Testis (tissue), 2 donors: ENCODE measurements at regions not wholly inside any gene's neighbourhood (a gene's known extent, or its start where the extent isn't known, plus 50 kb on each side); places are given as distances from the start of the nearest gene placed in this dataset.
A peak's percentile ranks its signal among the peaks of the same experiment; 100 is the strongest.

Source experiments
- DNase-seq: peaks from one replicate; pipeline ENCODE4 v3.0.0-alpha.2; 2019
- H3K27ac ChIP-seq, 2 donors: fragments of 200-600 bp; sonication (generic); one replicate each; pipeline ENCODE4 v1.5.1; 2019
- H3K27me3 ChIP-seq: fragments of 200-600 bp; sonication (generic); one replicate; pipeline ENCODE4 v1.5.1; 2019
- H3K36me3 ChIP-seq: fragments of 200-600 bp; sonication (generic); one replicate; pipeline ENCODE4 v1.5.1; 2017; ENCODE audit warnings: low read depth; ENCODE audit errors: missing control alignments
- H3K4me1 ChIP-seq: fragments of 200-600 bp; sonication (generic); one replicate; pipeline ENCODE4 v1.5.1; 2019
- H3K4me3 ChIP-seq, 2 donors: fragments of 200-600 bp; sonication (generic); one replicate each; pipeline ENCODE4 v1.5.1; 2017 to 2019
- H3K9me3 ChIP-seq: fragments of 200-600 bp; sonication (generic); one replicate; pipeline ENCODE4 v1.5.1; 2017
- POLR2A ChIP-seq: fragments of 450-650 bp; IDR thresholded peaks from one replicate; pipeline ENCODE4 v1.6.1; 2017; ENCODE audit warnings: antibody characterized with exemption, mild to moderate bottlenecking, moderate library complexity
- WGBS, 2 donors: methylation state at CpG; one replicate each; pipeline ENCODE4 v1.1.5; 2018; 5-methylcytosine and 5-hydroxymethylcytosine counted together
- intact Hi-C: fragments of 100-400 bp; cut with DNase I; formaldehyde crosslinking; loops from one replicate; pipeline ENCODE4 v1.15.1; 2023; ENCODE audit warnings: low total_unique reads
- TF ChIP-seq, protein P1 (sequence below), 3 experiments: fragments of 450-650 bp in 2 of 3; fragments of 200-600 bp in 1 of 3; sonication (generic) in 1 of 3; IDR thresholded peaks; one replicate each; pipeline ENCODE4 v1.5.1; 2016 to 2019; ENCODE audit warnings: antibody characterized with exemption in 3 of 3, mild to moderate bottlenecking in 2 of 3, moderate library complexity in 1 of 3

- Histone ChIP-seq H3K27ac (no peak overlapping the region), H3K9me3 (no peaks in the 10 kb centered on the region), H3K4me3 (no peak overlapping the region), H3K27me3 (no peaks in the 10 kb centered on the region), H3K4me1 (no peaks in the 10 kb centered on the region), H3K36me3 (no peaks in the 10 kb centered on the region)
- no peak for TF ChIP-seq POLR2A
- TF ChIP-seq, protein P1, sequence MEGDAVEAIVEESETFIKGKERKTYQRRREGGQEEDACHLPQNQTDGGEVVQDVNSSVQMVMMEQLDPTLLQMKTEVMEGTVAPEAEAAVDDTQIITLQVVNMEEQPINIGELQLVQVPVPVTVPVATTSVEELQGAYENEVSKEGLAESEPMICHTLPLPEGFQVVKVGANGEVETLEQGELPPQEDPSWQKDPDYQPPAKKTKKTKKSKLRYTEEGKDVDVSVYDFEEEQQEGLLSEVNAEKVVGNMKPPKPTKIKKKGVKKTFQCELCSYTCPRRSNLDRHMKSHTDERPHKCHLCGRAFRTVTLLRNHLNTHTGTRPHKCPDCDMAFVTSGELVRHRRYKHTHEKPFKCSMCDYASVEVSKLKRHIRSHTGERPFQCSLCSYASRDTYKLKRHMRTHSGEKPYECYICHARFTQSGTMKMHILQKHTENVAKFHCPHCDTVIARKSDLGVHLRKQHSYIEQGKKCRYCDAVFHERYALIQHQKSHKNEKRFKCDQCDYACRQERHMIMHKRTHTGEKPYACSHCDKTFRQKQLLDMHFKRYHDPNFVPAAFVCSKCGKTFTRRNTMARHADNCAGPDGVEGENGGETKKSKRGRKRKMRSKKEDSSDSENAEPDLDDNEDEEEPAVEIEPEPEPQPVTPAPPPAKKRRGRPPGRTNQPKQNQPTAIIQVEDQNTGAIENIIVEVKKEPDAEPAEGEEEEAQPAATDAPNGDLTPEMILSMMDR (IDR thresholded peaks at IDR 0.05): no peak
- 93 to 100% methylated on average over 1 of the region's 1 CpG for WGBS, 2 donors
- intact Hi-C loops: no loop called here
- DNase-seq: no peak
Measured at GRCh38 chr12:127516467-127516866, 750.5 kb upstream of the TMEM132C start.

DNA sequence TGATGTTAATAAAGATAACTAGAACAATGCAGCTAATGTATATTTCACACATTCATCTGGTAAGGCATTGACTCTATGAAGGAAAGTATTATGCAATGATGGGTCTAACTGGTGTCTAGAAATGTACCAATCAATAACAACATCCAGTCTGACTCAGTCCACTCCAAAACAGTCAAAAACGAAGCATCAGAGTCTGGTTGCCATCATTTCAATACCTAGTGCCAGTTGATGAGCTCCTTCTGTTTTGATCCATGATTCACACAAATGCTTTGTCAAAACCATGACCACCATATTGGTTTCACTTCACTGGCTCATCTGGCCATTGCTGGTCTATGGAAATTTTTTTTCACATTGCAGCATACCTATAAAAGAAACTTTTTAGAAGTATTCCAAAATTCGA is 747.2 kb upstream of the TMEM132C start:
- no peak overlapping the region for H3K27ac ChIP-seq
- TF ChIP-seq, protein P1 (IDR thresholded peaks at IDR 0.05): no peak
- TF ChIP-seq POLR2A: no peak
- H3K36me3 ChIP-seq: no peaks in the 10 kb centered on the region
- H3K4me1 ChIP-seq: no peaks in the 10 kb centered on the region
- no peaks in the 10 kb centered on the region for H3K9me3 ChIP-seq
- 72 to 85% methylated on average over 2 of the region's 2 CpGs for WGBS, 2 donors
- intact Hi-C loops: no loop called here
- no peaks in the 10 kb centered on the region for H3K27me3 ChIP-seq
- no peak for DNase-seq
- H3K4me3 ChIP-seq: no peak overlapping the region

GRCh38 chr12:127526925-127527324 is 740.0 kb upstream of the TMEM132C start:
- Histone ChIP-seq H3K27ac (no peak overlapping the region), H3K36me3 (no peaks in the 10 kb centered on the region), H3K4me1 (no peaks in the 10 kb centered on the region), H3K4me3 (no peak overlapping the region), H3K9me3 (no peaks in the 10 kb centered on the region), H3K27me3 (no peaks in the 10 kb centered on the region)
- WGBS, 2 donors: 88 to 91% methylated on average over 3 of the region's 3 CpGs
- intact Hi-C loops: no loop called here
- no peak for TF ChIP-seq POLR2A
- TF ChIP-seq, protein P1 (IDR thresholded peaks at IDR 0.05): peak in 1 of 3 experiments; percentile 25
- DNase-seq: no peak

- TF ChIP-seq POLR2A: no peak
- TF ChIP-seq, protein P1 (IDR thresholded peaks at IDR 0.05): no peak
- intact Hi-C loops: no loop called here
- no peaks in the 10 kb centered on the region for H3K9me3 ChIP-seq
- DNase-seq: no peak
- no peaks in the 10 kb centered on the region for H3K27me3 ChIP-seq
- no peaks in the 10 kb centered on the region for H3K36me3 ChIP-seq
- no peak overlapping the region for H3K27ac ChIP-seq
- no peak overlapping the region for H3K4me3 ChIP-seq
- 79 to 83% methylated on average over 8 of the region's 8 CpGs for WGBS, 2 donors
- H3K4me1 ChIP-seq: no peaks in the 10 kb centered on the region
Measured at GRCh38 chr12:127528551-127528950, 738.4 kb upstream of the TMEM132C start.

DNA sequence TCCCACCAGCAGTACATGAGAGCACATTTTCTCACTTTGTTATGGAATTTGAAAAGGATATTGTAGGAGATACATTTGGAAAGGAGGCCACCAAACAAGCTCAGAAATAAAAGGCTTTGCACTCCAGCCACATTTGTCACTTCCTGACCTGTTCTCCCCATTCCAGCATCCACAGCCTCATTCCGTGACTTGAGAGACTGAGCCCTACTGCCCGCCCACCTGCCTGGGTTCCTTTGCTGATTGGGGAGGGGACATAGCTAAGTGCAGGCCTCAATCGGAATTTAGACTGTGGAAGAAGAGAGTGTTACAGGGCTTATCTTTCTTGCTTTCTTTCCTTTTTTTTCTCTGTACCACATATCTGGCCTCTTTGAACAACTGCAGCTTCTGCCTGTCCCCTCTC is 735.4 kb upstream of the TMEM132C start:
- DNase-seq: no peak
- intact Hi-C loops: no loop called here
- Histone ChIP-seq H3K27me3 (no peaks in the 10 kb centered on the region), H3K4me1 (no peaks in the 10 kb centered on the region), H3K4me3 (no peak overlapping the region), H3K36me3 (no peaks in the 10 kb centered on the region), H3K27ac (no peak overlapping the region), H3K9me3 (no peaks in the 10 kb centered on the region)
- TF ChIP-seq, protein P1 (IDR thresholded peaks at IDR 0.05): no peak
- no peak for TF ChIP-seq POLR2A
- 59 to 60% methylated on average over 3 of the region's 3 CpGs for WGBS, 2 donors
